HepG2 (cell line): ENCODE measurements at regions not wholly inside any gene's neighbourhood (a gene's known extent, or its start where the extent isn't known, plus 50 kb on each side); places are given as distances from the start of the nearest gene placed in this dataset.

Experiments
- CTCF ChIP-seq: sonication (generic); formaldehyde crosslinking; IDR thresholded peaks from 2 replicates; pipeline ENCODE4 v1.5.0; 2020; ENCODE audit warnings: mild to moderate bottlenecking, missing genetic modification reagents, moderate library complexity
- HDAC6 ChIP-seq: fragments of 200-600 bp; sonication (generic); IDR thresholded peaks from 2 replicates; pipeline ENCODE4 v1.7.0; 2017; ENCODE audit warnings: mild to moderate bottlenecking, antibody characterized with exemption, low read length, low read depth
- HNRNPH1 ChIP-seq: fragments of 200-400 bp; formaldehyde crosslinking; optimal IDR thresholded peaks from 2 replicates; pipeline ENCODE3; 2017; ENCODE audit warnings: mild to moderate bottlenecking, low read depth, low read length

- TF ChIP-seq HNRNPH1 (no peak), CTCF (CRISPR knock-in tag) (no peak), HDAC6 (no peak)
Observed at GRCh38 chr7:27031289-27032172, 64.3 kb downstream of the HOXA1 start.
